ENCODE measurements at regions not wholly inside any gene's neighbourhood (a gene's known extent, or its start where the extent isn't known, plus 50 kb on each side); places are given as distances from the start of the nearest gene placed in this dataset.

GRCh38 chr18:55918444-55918843 lies 330.5 kb upstream of the TCF4 start:
- WGBS, 2 donors: 73 to 76% methylated on average over 2 to 6 of the region's 6 CpGs
- Histone ChIP-seq H3K4me1 (no peaks in the 10 kb centered on the region), H3K27ac (no peak overlapping the region), H3K36me3 (no peaks in the 10 kb centered on the region), H3K9me3 (no peaks in the 10 kb centered on the region), H3K4me3 (no peak overlapping the region), H3K27me3 (no peaks in the 10 kb centered on the region)
- intact Hi-C loops (cut with DNase I): no loop called here
- TF ChIP-seq CTCF (IDR thresholded peaks at IDR 0.05) (no peak), POLR2A (IDR thresholded peaks at IDR 0.05) (no peak)
- no peak for DNase-seq

- intact Hi-C loops (cut with DNase I): no loop called here
- TF ChIP-seq POLR2A (IDR thresholded peaks at IDR 0.05) (no peak), CTCF (IDR thresholded peaks at IDR 0.05) (no peak)
- H3K9me3 ChIP-seq: no peaks in the 10 kb centered on the region
- H3K4me1 ChIP-seq: peaks cover 0 to 4% (median 0%) of the 10 kb centered on the region in 3 donors
- 81 to 86% methylated on average over 5 of the region's 5 CpGs for WGBS, 2 donors
- no peak for DNase-seq
- no peak overlapping the region for H3K4me3 ChIP-seq
- no peak overlapping the region for H3K27ac ChIP-seq
- no peaks in the 10 kb centered on the region for H3K27me3 ChIP-seq
- no peaks in the 10 kb centered on the region for H3K36me3 ChIP-seq
Measured at GRCh38 chr18:55912919-55913318, 324.9 kb upstream of the TCF4 start.

GRCh38 chr18:55912071-55912470 lies 324.1 kb upstream of the TCF4 start:
- H3K27ac ChIP-seq: no peak overlapping the region
- no peak overlapping the region for H3K4me3 ChIP-seq
- H3K27me3 ChIP-seq: no peaks in the 10 kb centered on the region
- no peak for DNase-seq
- no peaks in the 10 kb centered on the region for H3K36me3 ChIP-seq
- 44 to 57% methylated on average over 2 of the region's 2 CpGs for WGBS, 2 donors
- peaks cover 0 to 12% (median 0%) of the 10 kb centered on the region in 3 donors for H3K4me1 ChIP-seq
- TF ChIP-seq CTCF (IDR thresholded peaks at IDR 0.05): no peak
- TF ChIP-seq POLR2A (IDR thresholded peaks at IDR 0.05): no peak
- no peaks in the 10 kb centered on the region for H3K9me3 ChIP-seq
- intact Hi-C loops (cut with DNase I): no loop called here

GRCh38 chr18:55910296-55910695 lies 322.3 kb upstream of the TCF4 start:
- Histone ChIP-seq H3K9me3 (no peaks in the 10 kb centered on the region), H3K4me3 (no peak overlapping the region), H3K27ac (no peak overlapping the region), H3K4me1 (peaks cover 0 to 15% (median 0%) of the 10 kb centered on the region in 3 donors), H3K27me3 (no peaks in the 10 kb centered on the region), H3K36me3 (no peaks in the 10 kb centered on the region)
- WGBS, 2 donors: 57 to 59% methylated on average over 2 of the region's 2 CpGs
- TF ChIP-seq CTCF (IDR thresholded peaks at IDR 0.05) (no peak), POLR2A (IDR thresholded peaks at IDR 0.05) (no peak)
- no peak for DNase-seq
- intact Hi-C loops (cut with DNase I): no loop called here

- intact Hi-C loops (cut with DNase I): no loop called here
- H3K9me3 ChIP-seq: no peaks in the 10 kb centered on the region
- no peaks in the 10 kb centered on the region for H3K27me3 ChIP-seq
- peaks cover 0 to 15% (median 0%) of the 10 kb centered on the region in 3 donors for H3K4me1 ChIP-seq
- TF ChIP-seq POLR2A (IDR thresholded peaks at IDR 0.05): no peak
- no peak for TF ChIP-seq CTCF (IDR thresholded peaks at IDR 0.05)
- H3K4me3 ChIP-seq: no peak overlapping the region
- 58 to 73% methylated on average over 4 of the region's 4 CpGs for WGBS, 2 donors
- no peaks in the 10 kb centered on the region for H3K36me3 ChIP-seq
- no peak overlapping the region for H3K27ac ChIP-seq
- no peak for DNase-seq
Measured at GRCh38 chr18:55908901-55909366, 320.9 kb upstream of the TCF4 start.
